Left kidney (tissue), 1 donor: ENCODE measurements at regions not wholly inside any gene's neighbourhood (a gene's known extent, or its start where the extent isn't known, plus 50 kb on each side); places are given as distances from the start of the nearest gene placed in this dataset.

ENCODE experiments used
- DNase-seq: peaks from one replicate; pipeline ENCODE4 v3.0.0-alpha.2; 2013

DNA sequence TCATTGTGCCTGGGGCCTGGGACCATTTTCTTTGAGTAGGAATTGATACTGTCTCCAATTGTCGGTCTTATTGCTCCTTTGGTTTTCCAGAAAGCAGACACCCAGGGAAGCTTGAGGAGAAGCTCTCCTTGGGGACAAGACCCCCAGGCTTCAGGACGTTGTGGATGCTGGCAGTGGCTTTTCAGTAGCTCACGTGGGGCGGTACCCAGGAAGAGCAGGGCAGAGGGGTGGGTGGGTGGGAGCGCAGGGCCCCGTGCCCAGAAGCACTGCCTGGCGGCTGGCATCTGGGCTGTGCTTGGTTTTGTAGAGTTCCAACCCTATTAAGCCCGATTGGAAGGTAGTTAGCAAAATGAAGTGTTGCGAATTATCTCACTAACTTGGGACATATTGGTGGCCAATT is 374.2 kb upstream of the IRX1 start:
- no peak for DNase-seq

DNA sequence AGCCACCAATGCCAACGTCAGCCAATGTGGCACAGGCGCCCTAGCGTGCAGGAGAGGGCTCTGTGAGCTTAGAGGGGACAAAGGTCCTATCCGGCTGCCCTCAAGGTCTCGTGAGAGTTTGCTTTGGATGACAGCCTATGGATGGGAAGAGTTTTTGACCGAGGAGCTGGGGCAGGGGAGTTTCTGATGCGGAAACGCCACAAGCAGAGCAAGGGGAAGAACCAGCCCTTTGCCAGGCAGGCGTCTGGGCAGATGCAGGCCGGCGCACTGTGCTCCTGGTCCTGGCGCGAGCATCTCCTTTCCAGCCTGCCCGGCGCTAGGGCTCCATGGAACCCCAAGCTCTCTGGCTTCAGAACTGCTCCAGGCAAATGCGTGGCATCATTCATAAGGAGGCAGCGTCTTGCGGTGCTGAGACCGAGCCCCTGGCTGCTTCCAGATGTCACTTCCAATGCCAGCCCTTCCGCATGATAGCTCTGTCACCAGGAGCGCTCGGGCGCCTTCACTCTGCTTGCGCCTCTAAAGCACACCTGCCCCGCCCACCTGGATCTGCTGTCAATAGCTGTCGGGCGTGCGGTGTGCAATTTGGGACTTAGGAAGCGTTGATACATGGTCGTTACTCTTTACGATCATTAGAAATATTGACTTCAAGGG is 374.9 kb upstream of the IRX1 start:
- DNase-seq: no peak

DNA sequence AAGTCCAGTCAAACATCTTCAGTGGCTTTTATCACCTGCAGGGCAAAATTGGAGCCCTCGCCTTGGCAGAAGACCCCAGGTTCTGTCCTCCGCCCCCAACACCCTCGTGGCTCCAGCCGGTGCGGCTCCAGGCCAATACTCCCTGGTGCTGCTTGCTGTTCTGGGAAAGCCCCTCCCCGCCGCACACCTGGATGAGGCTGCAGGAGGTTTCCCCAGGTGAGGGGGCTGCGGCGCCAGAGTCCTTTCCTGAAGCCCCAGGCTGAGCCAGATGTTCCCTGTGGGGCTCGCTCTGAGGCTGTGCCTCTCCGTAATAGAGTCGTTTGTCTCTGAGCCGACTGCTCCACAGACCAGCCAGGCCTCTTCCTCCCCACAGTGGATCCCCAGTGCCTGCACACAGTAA is 375.4 kb upstream of the IRX1 start:
- no peak for DNase-seq

DNA sequence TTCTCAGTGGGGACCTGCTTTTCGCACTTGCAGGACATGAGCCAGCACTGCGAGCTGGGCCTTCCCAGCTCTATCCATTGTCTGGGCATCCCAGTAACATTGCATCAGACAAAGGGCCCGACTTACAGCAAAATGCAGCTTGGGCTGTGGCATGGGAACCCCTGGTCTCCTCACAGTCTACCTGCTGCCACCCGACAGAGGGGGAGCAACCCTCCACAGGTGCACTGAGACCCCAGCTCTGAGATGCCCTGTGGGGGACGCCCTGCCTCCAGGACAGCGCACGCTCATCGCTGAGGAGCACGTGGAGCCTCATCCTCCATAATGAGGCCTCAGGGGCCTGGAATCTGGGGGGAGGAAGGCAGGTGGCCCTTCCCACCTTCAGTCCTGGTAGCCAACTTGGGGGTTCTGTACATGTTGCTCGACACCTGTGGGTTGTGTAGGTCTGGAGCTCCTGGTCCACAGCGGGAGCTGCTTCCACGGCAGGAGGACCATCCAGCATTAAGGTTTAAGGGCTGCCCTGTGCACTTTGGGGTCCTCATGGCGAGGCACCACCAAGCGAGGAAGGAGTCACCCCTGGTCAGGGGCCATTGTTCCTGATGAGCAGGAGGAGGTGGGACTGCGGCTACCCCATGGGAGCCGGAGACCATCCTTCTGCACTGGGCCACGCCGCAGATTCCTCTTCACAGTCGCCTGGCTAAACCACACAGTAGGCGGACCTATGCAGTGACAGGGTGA is 376.5 kb upstream of the IRX1 start:
- DNase-seq: no peak

DNA sequence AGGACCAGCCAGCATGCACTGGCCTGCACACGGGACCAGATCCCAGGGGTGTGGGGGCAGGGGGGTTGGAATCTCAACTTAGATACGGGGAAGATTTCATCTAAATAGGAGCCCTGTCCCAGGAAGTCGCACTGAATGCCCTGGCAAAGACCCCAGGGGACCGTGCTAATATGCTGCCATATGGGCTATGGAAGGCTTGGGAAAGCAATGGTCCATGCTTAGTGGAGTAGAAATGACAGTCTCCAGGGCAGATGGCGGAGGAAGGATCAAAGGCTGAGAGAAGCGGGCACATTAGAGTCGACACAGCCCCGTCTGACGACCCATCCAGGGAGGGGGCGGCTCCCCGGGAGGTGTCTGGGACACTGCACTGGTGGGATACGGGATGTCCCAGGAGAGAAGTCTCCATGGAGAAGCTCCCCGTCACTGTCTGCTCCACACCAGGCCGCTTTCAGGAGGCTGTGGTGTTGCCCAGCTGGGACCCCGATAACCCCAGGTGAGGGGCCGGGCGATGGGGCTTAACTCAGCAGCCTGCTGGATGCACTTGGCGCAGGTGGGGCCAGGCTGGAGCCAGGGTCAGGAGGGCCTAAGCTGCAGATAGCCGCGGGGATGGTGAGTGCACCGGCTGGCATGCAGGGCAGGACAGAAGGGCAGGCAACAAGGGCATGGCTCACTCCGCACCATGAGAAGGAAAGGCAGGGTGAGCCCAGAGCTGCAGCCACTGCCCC is 377.7 kb upstream of the IRX1 start:
- no peak for DNase-seq

DNA sequence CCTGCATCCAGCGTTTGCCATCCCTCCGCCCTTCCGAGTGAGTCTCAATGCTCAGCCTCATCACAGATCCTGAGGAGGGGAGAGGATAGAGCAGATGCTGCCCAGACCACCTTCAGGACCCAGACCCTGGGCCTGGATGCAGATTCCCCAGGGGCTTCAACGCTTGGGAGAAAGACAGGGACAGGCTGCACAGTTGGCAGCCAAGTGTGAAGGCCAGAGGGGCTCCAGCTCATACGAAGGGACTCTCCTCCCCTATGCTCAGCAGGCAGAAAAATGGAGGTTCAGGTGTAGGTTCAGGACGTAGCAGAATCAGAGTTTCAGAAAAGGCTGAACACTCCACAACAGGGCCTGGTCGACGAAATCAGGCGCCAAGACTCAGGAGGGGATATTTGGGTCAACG is 378.5 kb upstream of the IRX1 start:
- no peak for DNase-seq

DNA sequence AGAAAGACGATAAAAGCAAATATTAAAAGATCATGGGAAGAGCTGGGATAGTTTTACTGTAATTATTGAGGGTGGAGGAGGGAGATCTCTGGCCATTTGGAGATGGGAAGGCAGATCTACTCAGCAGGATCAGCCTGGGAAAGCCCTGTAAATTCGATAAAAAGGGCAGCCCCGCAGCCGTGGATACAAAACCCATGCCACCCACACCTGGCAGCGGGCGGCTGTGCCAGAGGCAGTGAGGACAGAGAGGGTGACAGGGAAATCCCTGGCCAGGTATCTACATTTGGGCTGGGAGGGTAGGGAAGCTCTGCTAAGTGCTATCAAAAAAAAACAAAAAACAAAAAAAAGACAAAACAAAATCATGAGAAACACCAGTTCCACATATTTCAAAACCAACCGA is 379.2 kb upstream of the IRX1 start:
- no peak for DNase-seq

DNA sequence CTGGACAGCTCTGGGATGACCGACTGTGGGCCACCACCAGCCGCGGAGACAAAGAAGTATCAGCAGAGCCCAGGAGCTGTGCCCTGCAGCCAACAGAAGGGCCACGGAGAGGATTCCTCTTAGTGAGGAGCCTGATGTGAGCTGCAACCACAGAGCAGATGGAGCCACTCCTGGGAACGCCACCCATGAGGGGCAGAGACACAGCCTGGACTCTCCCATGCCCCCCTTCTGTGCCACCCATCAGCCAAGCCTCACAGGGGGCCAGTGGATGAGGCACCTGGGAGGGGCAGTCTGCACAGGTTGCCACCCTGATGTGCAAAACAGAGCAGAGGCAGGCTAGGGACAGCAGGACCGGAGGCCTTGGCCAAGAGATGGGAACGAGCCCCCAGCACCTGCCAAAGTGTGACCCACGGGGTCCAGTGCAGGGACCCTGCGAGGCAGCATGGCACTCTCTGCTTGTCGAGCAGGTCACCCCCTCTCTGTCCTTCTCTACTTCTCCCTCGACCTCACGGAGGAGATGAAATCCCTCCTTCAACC is 380.7 kb upstream of the IRX1 start:
- DNase-seq: no peak

DNA sequence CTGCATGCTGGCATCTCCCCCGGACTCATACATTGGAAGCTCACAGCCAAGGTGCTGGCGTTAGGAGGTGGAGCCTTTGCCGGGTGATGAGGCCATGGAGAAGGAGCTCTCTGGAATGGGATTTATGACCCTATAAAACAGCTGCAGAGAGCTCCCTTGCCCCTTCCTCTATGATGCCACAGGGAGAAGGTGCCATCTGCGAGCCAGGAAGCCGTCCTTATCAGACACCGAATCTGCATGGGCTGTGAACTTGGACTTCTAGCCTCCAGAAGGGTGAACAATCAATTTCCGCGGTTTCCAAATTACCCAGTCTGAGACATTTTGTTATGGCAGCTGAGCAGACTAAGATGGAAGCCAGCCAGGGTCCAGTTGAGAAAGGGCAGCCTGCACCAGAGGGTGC is 381.2 kb upstream of the IRX1 start:
- no peak for DNase-seq

DNA sequence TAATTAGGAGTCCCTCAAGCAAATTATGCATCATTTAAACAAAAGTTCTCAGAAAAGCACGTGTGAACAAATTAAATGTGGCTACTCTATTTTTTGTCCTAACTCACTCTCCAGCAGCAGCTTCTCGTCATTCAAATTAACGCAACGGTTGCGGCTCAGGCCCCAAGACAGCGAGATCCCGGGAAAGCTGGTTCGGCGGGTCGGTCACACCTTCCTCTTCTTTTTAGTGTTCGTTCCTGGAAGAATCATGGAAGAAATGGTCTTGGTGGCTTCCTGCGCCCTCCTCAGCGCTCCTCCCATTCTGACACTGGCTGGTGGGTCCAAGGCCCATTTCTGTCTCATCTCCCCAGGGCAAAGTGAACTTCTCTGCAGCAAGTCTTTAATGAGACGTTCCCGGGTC is 382.8 kb upstream of the IRX1 start:
- no peak for DNase-seq

DNA sequence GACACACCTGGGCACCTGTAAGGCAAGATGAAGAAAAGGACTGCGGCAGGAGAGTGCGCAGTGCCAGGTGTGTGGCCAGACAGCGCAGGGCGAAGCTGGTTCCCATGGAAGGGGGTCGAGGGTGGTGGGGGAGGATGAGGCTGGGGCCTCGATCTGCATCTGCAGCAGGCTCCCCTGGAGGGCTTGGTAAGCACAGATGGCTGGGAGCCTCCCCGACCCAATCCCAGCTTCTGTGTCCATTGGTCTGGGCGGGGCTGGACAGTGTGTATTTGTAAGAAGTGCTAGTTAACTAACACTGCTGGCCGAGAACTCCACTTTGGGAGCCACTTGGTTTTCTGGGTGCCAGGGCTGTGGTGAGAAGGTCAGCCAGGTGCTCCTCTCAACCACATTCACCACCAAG is 385.1 kb upstream of the IRX1 start:
- DNase-seq: no peak

DNA sequence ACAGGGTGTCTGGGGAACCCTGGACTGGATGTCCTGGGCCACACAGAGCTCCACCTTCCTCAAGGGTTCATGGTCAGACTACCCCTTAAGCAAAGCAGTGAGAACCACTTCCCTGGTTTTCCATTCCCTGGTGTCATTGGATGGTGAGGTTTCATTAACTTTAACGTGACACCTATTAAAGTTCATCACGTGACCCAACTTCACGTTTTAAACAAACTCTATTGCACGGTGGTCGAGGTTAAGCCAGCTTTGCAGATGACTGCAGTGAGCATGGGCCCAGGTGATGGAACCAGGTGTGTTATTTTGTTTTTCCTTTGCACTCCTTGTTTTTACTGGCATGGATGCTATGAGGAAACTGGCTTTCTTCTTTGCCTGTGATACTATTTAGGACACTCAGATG is 385.7 kb upstream of the IRX1 start:
- no peak for DNase-seq

DNA sequence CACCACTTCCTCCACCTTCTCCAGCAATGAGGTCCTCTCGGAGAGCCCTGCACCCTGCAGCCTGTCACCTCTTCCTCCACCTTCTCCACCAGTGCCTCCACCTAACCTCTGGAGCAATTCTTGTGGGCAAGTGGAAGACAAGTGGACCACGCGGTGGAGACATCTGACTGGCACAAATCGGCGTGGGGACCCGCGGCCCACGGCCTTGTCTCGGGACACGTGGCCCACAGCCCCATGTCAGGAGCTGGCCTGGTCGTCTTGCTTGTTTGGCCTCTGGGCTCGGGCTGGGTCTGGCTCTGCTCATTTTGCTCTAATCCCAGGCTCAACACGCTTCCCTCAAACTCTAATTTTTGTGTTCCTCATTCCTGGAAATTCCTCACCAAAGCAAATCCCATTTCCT is 393.1 kb upstream of the IRX1 start:
- DNase-seq: no peak

DNA sequence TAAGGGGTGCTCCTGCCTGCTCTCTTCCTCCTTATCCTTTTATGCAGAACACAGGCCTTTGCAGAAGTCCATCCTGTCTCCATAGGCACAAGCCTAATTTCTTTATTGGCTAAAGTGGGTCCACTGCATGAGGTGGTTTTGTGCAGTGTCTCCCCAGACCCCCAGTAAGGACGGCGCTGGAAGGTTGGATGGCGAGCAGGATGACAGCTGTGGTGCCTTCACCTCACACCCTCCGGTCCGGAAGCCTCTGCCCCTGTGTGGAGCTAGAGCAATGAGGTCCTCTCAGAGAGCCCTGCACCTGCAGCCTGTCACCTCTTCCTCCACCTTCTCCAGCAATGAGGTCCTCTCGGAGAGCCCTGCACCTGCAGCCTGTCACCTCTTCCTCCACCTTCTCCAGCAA is 393.7 kb upstream of the IRX1 start:
- DNase-seq: no peak

DNA sequence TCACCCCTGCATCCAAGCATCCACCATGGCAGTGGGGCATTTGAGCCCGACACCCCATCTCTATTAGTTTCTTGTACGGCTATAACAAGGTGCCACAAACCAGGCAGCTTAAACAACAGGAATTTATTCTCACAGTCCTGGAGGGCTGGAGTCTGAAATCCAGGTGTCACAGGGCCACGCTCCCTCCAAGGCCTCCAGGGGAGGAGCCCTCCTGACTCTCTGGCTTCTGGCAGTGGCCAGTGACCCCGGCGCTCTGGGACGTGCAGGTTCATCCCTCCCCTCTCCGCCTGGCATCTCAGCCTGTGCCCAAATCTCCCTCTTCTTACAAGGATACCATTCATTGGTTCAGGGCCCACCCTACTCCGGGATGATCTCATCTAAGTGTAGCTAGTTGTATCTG is 394.5 kb upstream of the IRX1 start:
- no peak for DNase-seq

DNA sequence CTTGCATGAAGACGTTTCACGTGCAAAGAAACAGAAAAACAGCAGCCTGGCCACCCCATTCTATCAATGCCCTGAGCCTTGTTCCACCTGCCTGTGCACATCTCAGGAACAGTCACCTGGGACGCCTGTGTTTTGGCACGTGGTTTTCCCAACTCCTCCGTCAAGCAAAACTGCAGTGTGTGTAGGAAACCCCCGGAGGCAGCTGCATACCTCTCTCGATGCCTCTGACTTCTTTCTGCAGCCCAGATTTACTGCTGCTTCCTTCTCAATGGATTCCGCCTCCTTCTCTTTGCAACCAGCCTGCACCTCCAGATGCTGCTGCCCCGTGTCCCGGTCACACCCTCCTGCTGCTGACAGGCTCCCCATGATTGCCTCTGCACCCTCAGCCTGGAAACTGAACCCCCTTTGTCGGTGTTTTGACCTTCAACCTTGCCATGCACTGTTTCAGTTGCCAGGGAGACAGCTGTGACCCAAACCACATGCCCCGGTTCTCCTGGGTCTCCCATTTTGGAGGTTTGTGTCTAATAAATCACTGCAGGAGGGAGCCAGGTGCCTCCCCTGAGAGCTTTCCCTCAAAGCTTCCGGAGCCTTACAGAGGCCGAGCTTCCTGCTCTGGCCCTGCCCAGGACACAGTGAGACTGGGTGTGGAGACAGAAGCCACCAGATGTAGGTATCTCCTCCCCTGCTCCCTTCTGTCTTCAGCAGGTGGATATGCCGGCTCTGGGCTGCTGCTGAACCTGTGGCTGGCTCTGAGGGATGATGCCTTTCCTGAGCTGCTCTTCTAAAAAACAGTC is 395.5 kb upstream of the IRX1 start:
- peak; percentile 15 for DNase-seq

DNA sequence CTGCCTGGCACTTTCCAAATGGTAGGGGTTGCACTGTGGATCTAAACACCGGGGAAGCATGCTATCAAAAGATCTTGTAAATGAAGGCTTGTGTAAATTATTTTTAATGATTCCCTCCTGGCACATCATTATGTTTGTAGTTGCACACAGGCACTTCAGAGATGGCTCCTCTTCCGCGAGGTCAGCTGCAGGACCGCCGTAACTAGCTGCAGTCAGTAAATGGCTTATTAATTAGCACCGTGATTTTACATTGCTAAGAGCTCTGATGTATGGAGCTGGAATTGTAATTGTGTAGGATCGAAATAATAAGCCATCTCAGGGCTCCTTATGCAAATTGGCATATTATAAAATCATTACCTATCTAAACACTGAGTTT is 397.6 kb upstream of the IRX1 start:
- no peak for DNase-seq

DNA sequence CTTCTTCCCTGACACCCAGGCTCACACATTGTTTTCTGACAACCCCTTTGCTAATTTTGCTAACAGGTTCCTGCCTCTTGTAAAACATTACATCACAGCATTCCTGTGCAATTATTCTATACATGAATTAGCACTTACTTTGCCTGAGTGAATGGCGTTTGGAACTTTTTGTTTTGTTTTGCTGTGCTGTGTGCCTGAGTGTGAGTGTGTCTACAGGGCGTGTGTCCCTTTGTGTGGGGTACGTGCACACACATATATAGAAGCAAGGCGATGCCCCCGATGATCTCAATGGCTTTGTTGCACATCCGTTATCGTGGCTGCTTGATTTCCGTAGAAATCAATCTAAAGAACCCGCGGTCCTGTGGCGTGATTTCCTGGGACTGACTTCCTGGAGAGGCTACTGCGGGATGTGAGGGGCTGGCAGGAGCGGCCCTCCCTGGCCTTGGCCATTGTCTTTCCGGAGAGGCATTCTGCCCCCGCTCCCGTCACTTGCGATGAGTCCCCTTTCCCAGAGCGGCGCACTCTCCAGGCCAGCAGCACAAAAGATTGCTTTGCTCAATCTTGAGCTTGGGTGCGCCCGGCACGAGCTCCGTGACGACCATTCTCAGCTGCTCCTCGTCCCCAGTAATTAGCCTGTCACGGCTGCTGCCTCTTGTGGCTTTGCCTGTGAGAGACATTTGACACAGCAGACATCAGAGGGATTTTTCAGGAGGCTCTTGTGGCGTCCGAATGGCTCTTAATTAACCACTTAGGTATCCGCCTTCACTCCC is 398.1 kb upstream of the IRX1 start:
- peak; percentile 49 for DNase-seq

DNA sequence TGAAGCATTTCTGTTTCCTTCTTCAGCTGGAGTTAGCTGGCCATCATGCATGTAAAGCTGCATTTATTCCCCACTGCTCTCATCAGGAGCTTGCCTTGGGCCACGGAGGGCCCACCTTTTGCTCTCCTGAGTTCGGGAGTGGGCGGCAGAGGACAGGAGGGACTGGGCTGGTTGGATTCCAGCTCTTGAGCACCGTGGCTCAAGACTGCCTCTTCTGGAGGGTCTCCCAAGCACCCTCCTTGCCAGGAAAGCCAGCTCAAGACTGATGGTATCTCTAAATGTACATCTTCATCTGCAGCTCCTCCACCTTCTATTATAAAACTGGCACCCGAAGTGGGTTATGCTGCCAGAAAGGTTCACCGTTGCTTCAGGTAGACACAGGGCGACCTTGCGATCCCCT is 399.6 kb upstream of the IRX1 start:
- DNase-seq: no peak

DNA sequence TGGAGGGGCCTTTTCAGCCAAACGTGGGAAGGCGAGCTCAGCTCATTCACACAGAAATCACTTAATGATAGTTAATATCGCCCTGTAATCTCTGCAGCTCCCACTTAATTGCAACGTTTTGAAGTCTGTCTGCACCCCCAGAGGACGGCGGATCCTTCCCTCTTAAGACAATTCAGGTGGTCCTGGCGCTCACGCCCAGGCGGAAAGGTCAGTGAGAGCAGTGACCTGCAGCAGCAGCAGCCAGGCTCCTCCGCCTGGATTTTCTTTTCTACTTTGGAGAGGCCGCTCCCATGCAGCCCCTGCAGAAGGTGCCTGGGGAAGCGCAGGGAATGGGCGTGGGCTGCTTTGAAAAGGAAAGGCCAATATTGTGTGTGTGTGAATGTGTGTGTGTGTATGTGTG is 400.9 kb upstream of the IRX1 start:
- DNase-seq: no peak

DNA sequence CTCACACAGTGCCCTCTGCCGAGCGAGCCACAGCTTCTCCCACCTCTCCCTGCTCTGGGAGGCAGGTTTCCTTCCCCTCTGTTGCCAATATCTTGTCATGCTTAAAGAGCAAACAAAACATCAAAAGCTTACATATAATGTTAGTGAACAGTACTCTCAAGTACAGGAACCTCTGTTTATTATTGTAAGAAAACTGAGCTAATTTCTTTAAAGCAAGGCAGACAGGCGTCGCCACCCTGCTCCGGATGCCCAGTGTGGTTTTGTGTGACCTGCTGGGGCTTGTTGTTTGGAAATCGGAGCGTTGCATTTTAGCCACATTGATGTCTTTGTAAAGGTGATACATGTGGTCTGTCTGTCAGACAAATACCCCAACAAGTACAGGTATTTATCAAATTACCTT is 401.4 kb upstream of the IRX1 start:
- DNase-seq: peak; percentile 12

DNA sequence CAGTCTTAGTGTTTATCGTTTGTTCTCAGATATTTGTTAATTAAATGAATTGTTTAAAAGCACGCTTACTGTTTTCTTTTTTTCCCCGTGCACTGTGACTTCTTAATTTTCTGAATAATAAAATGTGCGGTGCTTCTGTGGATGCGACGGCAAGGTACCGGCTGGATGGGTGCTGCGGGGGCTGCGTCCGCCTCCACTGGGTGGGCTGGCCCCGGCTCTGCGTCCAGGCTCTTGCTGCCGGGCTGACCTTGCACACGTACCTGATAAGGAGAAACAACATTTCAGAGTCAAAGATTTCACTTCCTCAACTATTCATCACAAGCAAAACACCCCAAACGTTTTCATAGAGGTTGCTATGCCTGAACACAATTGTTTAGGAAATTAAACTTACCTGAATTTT is 404.0 kb upstream of the IRX1 start:
- DNase-seq: no peak
